Hematopoietic multipotent progenitor cell treated with erythropoietin and hydrocortisone succinate and interleukin-3 and kit ligand, for 8 days (in vitro differentiated cells): ENCODE measurements at regions not wholly inside any gene's neighbourhood (a gene's known extent, or its start where the extent isn't known, plus 50 kb on each side); places are given as distances from the start of the nearest gene placed in this dataset.
"Not testable (repeated sequence)": the region's sequence is repeated elsewhere in the genome, so short reads cannot be mapped to it uniquely, and the experiment has no call there.

Experiments
- DNase-seq: peaks from one replicate; pipeline ENCODE4 v3.0.0-alpha.2; 2015

- no peak for DNase-seq
Measured at GRCh38 chr16:65284626-65285025, 162.8 kb upstream of the CDH11 start.

GRCh38 chr16:65283181-65283651 is 161.4 kb upstream of the CDH11 start:
- DNase-seq: no peak

- DNase-seq: no peak
Measured at GRCh38 chr16:65281586-65281985, 159.7 kb upstream of the CDH11 start.

GRCh38 chr16:65280845-65281512 is 159.1 kb upstream of the CDH11 start:
- DNase-seq: no peak

- no peak for DNase-seq
Measured at GRCh38 chr16:65279576-65279975, 157.7 kb upstream of the CDH11 start.

GRCh38 chr16:65278874-65279273 is 157.0 kb upstream of the CDH11 start:
- DNase-seq: no peak

GRCh38 chr16:65274566-65274965 is 152.7 kb upstream of the CDH11 start:
- no peak for DNase-seq

- DNase-seq: no peak
Measured at GRCh38 chr16:65272699-65273414, 151.0 kb upstream of the CDH11 start.

GRCh38 chr16:65271996-65272395 is 150.1 kb upstream of the CDH11 start:
- no peak for DNase-seq

GRCh38 chr16:65268331-65268730 is 146.5 kb upstream of the CDH11 start:
- DNase-seq: no peak

GRCh38 chr16:65263896-65264295 is 142.0 kb upstream of the CDH11 start:
- no peak for DNase-seq

- no peak for DNase-seq
Measured at GRCh38 chr16:65260746-65261145, 138.9 kb upstream of the CDH11 start.

- DNase-seq: no peak
Measured at GRCh38 chr16:65254144-65254543, 132.3 kb upstream of the CDH11 start.

- no peak for DNase-seq
Measured at GRCh38 chr16:65249768-65250167, 127.9 kb upstream of the CDH11 start.

GRCh38 chr16:65244787-65245186 is 122.9 kb upstream of the CDH11 start:
- DNase-seq: no peak

GRCh38 chr16:65235339-65236177 is 113.7 kb upstream of the CDH11 start:
- no peak for DNase-seq

- not testable (repeated sequence) for DNase-seq
Measured at GRCh38 chr16:65234721-65235320, 113.0 kb upstream of the CDH11 start.

- DNase-seq: no peak
Measured at GRCh38 chr16:65229191-65229662, 107.4 kb upstream of the CDH11 start.

GRCh38 chr16:65227150-65227835 is 105.4 kb upstream of the CDH11 start:
- DNase-seq: no peak

GRCh38 chr16:65226077-65226476 is 104.2 kb upstream of the CDH11 start:
- no peak for DNase-seq

- DNase-seq: no peak
Measured at GRCh38 chr16:65225488-65225887, 103.6 kb upstream of the CDH11 start.

GRCh38 chr16:65224994-65225393 is 103.1 kb upstream of the CDH11 start:
- DNase-seq: no peak
